GM13976 (cell line): ENCODE measurements at regions not wholly inside any gene's neighbourhood (a gene's known extent, or its start where the extent isn't known, plus 50 kb on each side); places are given as distances from the start of the nearest gene placed in this dataset.
"Not testable (repeated sequence)": the region's sequence is repeated elsewhere in the genome, so short reads cannot be mapped to it uniquely, and the experiment has no call there.

Source experiments
- DNase-seq: peaks from one replicate; pipeline ENCODE4 v3.0.0; 2012; ENCODE audit warnings: low spot score
- CTCF ChIP-seq: IDR thresholded peaks from 2 replicates; pipeline ENCODE4 v1.5.1; 2012; ENCODE audit warnings: borderline replicate concordance, mild to moderate bottlenecking; ENCODE audit not compliant: insufficient read depth; ENCODE audit errors: extremely low read depth, missing control alignments, control extremely low read depth
- in situ Hi-C: fragments of 300-500 bp; cut with MboI; formaldehyde crosslinking; loops from one replicate; pipeline ENCODE4 v1.12.0; 2022; ENCODE audit warnings: low sequenced_read_pairs, mixed read lengths, inconsistent platforms; ENCODE audit not compliant: unreplicated experiment

GRCh38 chrX:40368611-40369061 lies 212.1 kb upstream of the ATP6AP2 start:
- TF ChIP-seq CTCF = no peak
- no peak for DNase-seq
- in situ Hi-C loops = no loop called here

GRCh38 chrX:40366661-40367060 lies 214.1 kb upstream of the ATP6AP2 start:
- no peak for TF ChIP-seq CTCF
- DNase-seq = no peak
- in situ Hi-C loops = no loop called here

- DNase-seq, in situ Hi-C loops: not testable (repeated sequence)
Measured at GRCh38 chrX:40362291-40362690, 218.5 kb upstream of the ATP6AP2 start.

GRCh38 chrX:40360557-40360956 lies 220.2 kb upstream of the ATP6AP2 start:
- in situ Hi-C loops = no loop called here
- TF ChIP-seq CTCF = no peak
- DNase-seq = no peak

- no peak for DNase-seq
- TF ChIP-seq CTCF = no peak
- in situ Hi-C loops = no loop called here
Measured at GRCh38 chrX:40359593-40359992, 221.2 kb upstream of the ATP6AP2 start.

GRCh38 chrX:40358994-40359393 lies 221.8 kb upstream of the ATP6AP2 start:
- in situ Hi-C loops = no loop called here
- TF ChIP-seq CTCF = no peak
- DNase-seq = no peak

GRCh38 chrX:40349251-40349650 lies 231.5 kb upstream of the ATP6AP2 start:
- DNase-seq = no peak
- in situ Hi-C loops = no loop called here
- no peak for TF ChIP-seq CTCF

- in situ Hi-C loops = no loop called here
- no peak for DNase-seq
- no peak for TF ChIP-seq CTCF
Measured at GRCh38 chrX:40346379-40346778, 234.4 kb upstream of the ATP6AP2 start.
